Ovary (tissue), 7 donors: ENCODE measurements at regions not wholly inside any gene's neighbourhood (a gene's known extent, or its start where the extent isn't known, plus 50 kb on each side); places are given as distances from the start of the nearest gene placed in this dataset.
A peak's percentile ranks its signal among the peaks of the same experiment; 100 is the strongest.

ENCODE experiments used
- DNase-seq, 5 donors: peaks; one replicate each; pipeline ENCODE4 v3.0.0-alpha.2; 2019 to 2020
- H3K27ac ChIP-seq, 2 donors: fragments of 200-600 bp; one replicate each; pipeline versions ENCODE4 v1.5.1 to v1.8.0; 2019 to 2022
- H3K27me3 ChIP-seq: fragments of 200-600 bp; one replicate; pipeline ENCODE4 v1.8.0; 2022
- H3K36me3 ChIP-seq: fragments of 200-600 bp; sonication (generic); one replicate; pipeline ENCODE4 v1.5.1; 2019
- H3K4me1 ChIP-seq: one replicate; pipeline ENCODE4 v1.8.1; 2013; ENCODE audit warnings: mild to moderate bottlenecking, moderate library complexity; ENCODE audit not compliant: insufficient read depth
- H3K4me3 ChIP-seq: fragments of 200-600 bp; sonication (generic); one replicate; pipeline ENCODE4 v1.5.1; 2017
- H3K9me3 ChIP-seq, 2 donors: fragments of 200-600 bp in 1 of 2; sonication (generic) in 1 of 2; one replicate each; pipeline versions ENCODE4 v1.5.1 to v1.8.1; 2013 to 2019; ENCODE audit warnings: mild to moderate bottlenecking in 1 of 2, moderate library complexity in 1 of 2
- CTCF ChIP-seq, 3 donors: fragments of 450-650 bp in 2 of 3; fragments of 200-600 bp in 1 of 3; IDR thresholded peaks; one replicate each; pipeline versions ENCODE4 v1.5.1 to v1.8.0; 2016 to 2022; ENCODE audit warnings: antibody characterized with exemption in 3 of 3, mild to moderate bottlenecking in 1 of 3
- EP300 ChIP-seq: sonication (generic); formaldehyde crosslinking; IDR thresholded peaks from one replicate; pipeline ENCODE4 v1.6.1; 2017; ENCODE audit warnings: antibody characterized with exemption
- POLR2A ChIP-seq: fragments of 450-650 bp; IDR thresholded peaks from one replicate; pipeline ENCODE4 v1.6.1; 2017; ENCODE audit warnings: antibody characterized with exemption, mild to moderate bottlenecking, moderate library complexity
- WGBS, 3 donors: extraction: QIAGEN DNeasy Blood & Tissue Kit in 1 of 3; methylation state at CpG; one replicate each; pipeline versions ENCODE4 v1.1.5 to v1.1.7; 2013 to 2017; 5-methylcytosine and 5-hydroxymethylcytosine counted together
- intact Hi-C, 4 donors: fragments of 100-400 bp; cut with DNase I; formaldehyde crosslinking; loops; one replicate each; pipeline versions ENCODE4 v1.11.0 to v1.15.1; 2022 to 2023
- donor health status: DM: no; HTN: no; CAD: no; lungs with moderate emphysema.
- donor health status: DM: no; HTN: no; CAD: no.
- donor health status: Bipolar disorder and iron deficiency.
- donor health status: DM: no; HTN: no; CAD: no.
- donor health status: DM: yes; HTN: yes; CAD: no.

GRCh38 chr10:101291331-101292193 is 62.3 kb upstream of the LBX1 start:
- intact Hi-C loops = loop anchor here in 1 of 4 donors (10.0 kb wide), 1 partner anchor 153 kb away; no protein-coding TSS in a partner anchor
- Histone ChIP-seq H3K27ac (no peak overlapping the region), H3K36me3 (no peaks in the 10 kb centered on the region), H3K27me3 (no peaks in the 10 kb centered on the region), H3K4me3 (peak overlapping the region; percentile 32), H3K4me1 (peaks cover 2% of the 10 kb centered on the region), H3K9me3 (no peaks in the 10 kb centered on the region)
- peak; percentile 39 to 75 (median 61) for DNase-seq
- 3% methylated on average over 65 to 69 of the region's 69 CpGs for WGBS, 3 donors
- TF ChIP-seq EP300 (no peak), CTCF (IDR thresholded peaks at IDR 0.05) (peak in 1 of 3 donors; percentile 51)

GRCh38 chr10:101292194-101293006 is 61.6 kb upstream of the BTRC start:
- no peaks in the 10 kb centered on the region for H3K27me3 ChIP-seq
- H3K9me3 ChIP-seq = no peaks in the 10 kb centered on the region
- WGBS, 3 donors = 0 to 1% (median 0%) methylated on average over 64 to 65 of the region's 65 CpGs
- H3K27ac ChIP-seq = no peak overlapping the region
- no peak for TF ChIP-seq POLR2A
- TF ChIP-seq CTCF (IDR thresholded peaks at IDR 0.05) = no peak
- no peak for TF ChIP-seq EP300
- peaks cover 2% of the 10 kb centered on the region for H3K4me1 ChIP-seq
- DNase-seq = peak in 2 of 5 donors; percentile 39 to 46
- peak overlapping the region; percentile 32 for H3K4me3 ChIP-seq
- H3K36me3 ChIP-seq = no peaks in the 10 kb centered on the region
- intact Hi-C loops = loop anchor here in 1 of 4 donors (10.0 kb wide), 1 partner anchor 152 kb away; no protein-coding TSS in a partner anchor

- Histone ChIP-seq H3K27ac (no peak overlapping the region), H3K4me3 (no peak overlapping the region), H3K9me3 (no peaks in the 10 kb centered on the region), H3K27me3 (no peaks in the 10 kb centered on the region), H3K4me1 (peaks cover 2% of the 10 kb centered on the region), H3K36me3 (no peaks in the 10 kb centered on the region)
- intact Hi-C loops = loop anchor here in 1 of 4 donors (10.0 kb wide), 1 partner anchor 152 kb away; no protein-coding TSS in a partner anchor
- no peak for DNase-seq
- WGBS, 3 donors = 50 to 58% (median 51%) methylated on average over 17 of the region's 17 CpGs
- no peak for TF ChIP-seq POLR2A
- TF ChIP-seq CTCF (IDR thresholded peaks at IDR 0.05) = no peak
- TF ChIP-seq EP300 = no peak
These were observed 60.8 kb upstream of the BTRC start for GRCh38 chr10:101293007-101293723.

- Histone ChIP-seq H3K4me1 (peaks cover 2% of the 10 kb centered on the region), H3K9me3 (no peaks in the 10 kb centered on the region), H3K36me3 (no peaks in the 10 kb centered on the region), H3K27ac (no peak overlapping the region), H3K27me3 (no peaks in the 10 kb centered on the region), H3K4me3 (no peak overlapping the region)
- 93 to 97% (median 93%) methylated on average over 3 of the region's 3 CpGs for whole genome bisulfite sequencing, 3 donors
- DNase-seq = no peak
- intact Hi-C loops = loop anchor here in 1 of 4 donors (10.0 kb wide), 1 partner anchor 151 kb away; no protein-coding TSS in a partner anchor
- TF ChIP-seq POLR2A = no peak
- TF ChIP-seq CTCF (IDR thresholded peaks at IDR 0.05) = no peak
- TF ChIP-seq EP300 = no peak
These were observed 59.9 kb upstream of the BTRC start for GRCh38 chr10:101294109-101294508.
